Activated naive CD8-positive, alpha-beta T cell (primary cell): ENCODE measurements at regions not wholly inside any gene's neighbourhood (a gene's known extent, or its start where the extent isn't known, plus 50 kb on each side); places are given as distances from the start of the nearest gene placed in this dataset.

Experiments used
- H3K27ac Mint-ChIP-seq: one replicate; pipeline ENCODE4 v1.8.0; 2021; ENCODE audit warnings: mixed read lengths
- H3K27me3 Mint-ChIP-seq: one replicate; pipeline ENCODE4 v1.8.0; 2021; ENCODE audit warnings: mixed read lengths
- H3K36me3 Mint-ChIP-seq: one replicate; pipeline ENCODE4 v1.8.0; 2021; ENCODE audit warnings: mixed read lengths
- H3K4me1 Mint-ChIP-seq: one replicate; pipeline ENCODE4 v1.8.0; 2021; ENCODE audit warnings: low read depth, mixed read lengths
- H3K4me3 Mint-ChIP-seq: one replicate; pipeline ENCODE4 v1.8.0; 2021; ENCODE audit warnings: mild to moderate bottlenecking, mixed read lengths
- H3K9me3 Mint-ChIP-seq: one replicate; pipeline ENCODE4 v1.8.0; 2021; ENCODE audit warnings: low read depth, mixed read lengths

DNA sequence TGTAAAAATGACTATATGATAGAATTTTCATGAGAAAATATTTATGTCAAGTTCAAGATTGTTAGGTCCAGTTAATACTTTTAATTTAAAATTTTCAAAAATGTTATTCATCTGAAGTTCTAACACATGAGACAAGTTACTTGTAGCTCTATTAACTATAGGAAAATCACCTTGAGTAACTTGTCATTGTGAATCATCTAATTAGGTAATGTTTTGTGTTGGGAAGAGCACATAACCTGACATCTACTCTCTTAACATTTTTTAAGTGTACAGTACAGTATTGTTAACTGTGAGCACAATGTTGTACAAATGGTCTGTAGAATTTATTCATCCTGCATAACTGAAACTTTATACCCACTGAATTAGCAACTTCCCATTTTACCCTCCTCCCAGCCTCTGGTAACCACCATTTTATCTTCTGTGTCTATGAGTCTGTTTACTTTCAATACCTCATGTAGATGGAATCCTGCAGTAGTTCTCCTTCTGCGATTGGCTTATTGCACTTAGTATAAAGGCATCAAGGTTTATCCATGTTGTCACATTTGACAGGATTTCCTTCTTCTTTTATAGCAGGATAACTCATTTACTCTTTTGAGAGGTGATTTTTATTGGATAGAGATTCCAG, 54.6 kb downstream of the ARL4A start:
- Mint-ChIP-seq H3K27ac (no peak overlapping the region), H3K4me1 (no peaks in the 10 kb centered on the region), H3K27me3 (no peaks in the 10 kb centered on the region), H3K4me3 (no peak overlapping the region), H3K9me3 (no peaks in the 10 kb centered on the region), H3K36me3 (peaks cover 2% of the 10 kb centered on the region)

DNA sequence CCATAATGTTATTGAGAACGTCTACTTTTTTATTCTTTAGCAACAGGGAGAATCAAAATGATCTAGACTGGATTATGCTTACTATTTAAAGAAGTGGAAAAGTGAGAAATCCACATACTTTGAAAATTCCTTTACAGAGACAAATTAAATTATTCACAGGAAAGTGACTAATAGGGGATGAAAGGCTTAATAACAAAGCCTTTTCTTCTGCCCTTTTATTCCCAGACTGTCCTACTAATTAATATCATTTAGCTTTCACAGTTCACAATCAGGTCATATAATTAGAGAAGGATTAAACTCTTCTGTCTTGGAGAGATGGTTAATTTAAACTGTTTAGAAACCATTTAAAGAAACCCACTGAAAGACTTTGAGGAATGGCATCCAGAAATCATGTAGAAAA, 58.8 kb downstream of the ARL4A start:
- H3K4me1 Mint-ChIP-seq: no peaks in the 10 kb centered on the region

DNA sequence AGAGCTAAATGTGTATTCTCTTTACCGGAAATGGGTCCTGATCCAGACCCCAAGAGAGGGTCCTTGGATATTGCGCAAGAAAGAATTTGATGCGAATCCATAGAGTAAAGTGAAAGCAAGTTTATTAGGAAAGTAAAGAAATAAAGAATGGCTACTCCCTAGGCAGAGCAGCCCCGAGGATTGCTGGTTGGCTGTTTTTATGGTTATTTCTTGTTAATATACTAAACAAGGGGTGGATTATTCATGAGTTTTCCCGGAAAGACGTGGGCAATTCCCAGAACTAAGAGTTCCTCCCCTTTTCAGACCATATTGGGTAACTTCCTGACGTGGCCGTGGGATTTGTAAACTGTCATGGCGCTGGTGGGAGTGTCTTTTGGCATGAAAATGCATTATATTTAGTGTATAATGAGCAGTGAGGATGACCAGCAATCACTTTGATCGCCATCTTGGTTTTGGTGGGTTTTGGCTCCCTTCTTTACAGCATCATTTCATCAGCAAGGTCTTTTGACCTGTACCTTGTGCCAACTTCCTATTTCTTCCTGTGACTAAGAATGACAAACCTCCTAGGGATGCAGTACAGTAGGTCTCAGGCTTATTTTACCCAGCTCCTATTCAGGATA, 60.4 kb downstream of the ARL4A start:
- no peaks in the 10 kb centered on the region for H3K4me1 Mint-ChIP-seq
- no peak overlapping the region for H3K4me3 Mint-ChIP-seq
- no peaks in the 10 kb centered on the region for H3K36me3 Mint-ChIP-seq
- no peaks in the 10 kb centered on the region for H3K27me3 Mint-ChIP-seq
- H3K27ac Mint-ChIP-seq: no peak overlapping the region
- no peaks in the 10 kb centered on the region for H3K9me3 Mint-ChIP-seq

More for the DNA sequence above, 58.8 kb downstream of the ARL4A start:
- H3K36me3 Mint-ChIP-seq: no peaks in the 10 kb centered on the region
- H3K27ac Mint-ChIP-seq: no peak overlapping the region
- H3K27me3 Mint-ChIP-seq: no peaks in the 10 kb centered on the region
- H3K9me3 Mint-ChIP-seq: no peaks in the 10 kb centered on the region
- no peak overlapping the region for H3K4me3 Mint-ChIP-seq

GRCh38 chr7:12749069-12749468, 61.6 kb downstream of the ARL4A start:
- no peaks in the 10 kb centered on the region for H3K9me3 Mint-ChIP-seq
- H3K36me3 Mint-ChIP-seq: no peaks in the 10 kb centered on the region
- no peak overlapping the region for H3K4me3 Mint-ChIP-seq
- H3K4me1 Mint-ChIP-seq: no peaks in the 10 kb centered on the region
- H3K27ac Mint-ChIP-seq: no peak overlapping the region
- H3K27me3 Mint-ChIP-seq: no peaks in the 10 kb centered on the region

GRCh38 chr7:12749746-12750145, 62.3 kb downstream of the ARL4A start:
- Mint-ChIP-seq H3K9me3 (no peaks in the 10 kb centered on the region), H3K4me3 (no peak overlapping the region), H3K4me1 (no peaks in the 10 kb centered on the region), H3K36me3 (no peaks in the 10 kb centered on the region), H3K27me3 (no peaks in the 10 kb centered on the region), H3K27ac (no peak overlapping the region)

GRCh38 chr7:12751764-12752163, 64.3 kb downstream of the ARL4A start:
- no peaks in the 10 kb centered on the region for H3K9me3 Mint-ChIP-seq
- H3K27ac Mint-ChIP-seq: no peak overlapping the region
- no peaks in the 10 kb centered on the region for H3K4me1 Mint-ChIP-seq
- no peaks in the 10 kb centered on the region for H3K27me3 Mint-ChIP-seq
- no peak overlapping the region for H3K4me3 Mint-ChIP-seq
- no peaks in the 10 kb centered on the region for H3K36me3 Mint-ChIP-seq

- no peak overlapping the region for H3K27ac Mint-ChIP-seq
- H3K36me3 Mint-ChIP-seq: no peaks in the 10 kb centered on the region
- no peak overlapping the region for H3K4me3 Mint-ChIP-seq
- H3K9me3 Mint-ChIP-seq: no peaks in the 10 kb centered on the region
- no peaks in the 10 kb centered on the region for H3K4me1 Mint-ChIP-seq
- no peaks in the 10 kb centered on the region for H3K27me3 Mint-ChIP-seq
Measured at GRCh38 chr7:12754179-12754578, 66.7 kb downstream of the ARL4A start.

DNA sequence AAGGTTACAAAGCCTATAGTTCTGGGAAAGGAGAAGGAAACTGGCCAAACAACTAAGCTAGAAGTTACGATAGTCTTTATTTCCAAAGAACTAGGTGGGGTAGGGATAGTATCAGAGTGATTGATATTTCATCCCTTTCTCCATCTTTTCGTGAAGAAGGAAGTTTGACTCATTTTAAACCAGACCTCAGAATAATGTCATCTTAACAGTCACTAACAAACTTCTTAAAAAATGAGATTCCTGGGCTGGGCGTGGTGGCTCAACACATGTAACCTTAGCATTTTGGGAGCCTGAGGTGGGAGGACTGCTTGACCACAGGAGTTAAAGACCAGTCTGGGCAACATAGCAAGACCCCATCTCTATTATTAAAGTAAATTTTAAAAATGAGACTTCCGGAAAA, 69.4 kb downstream of the ARL4A start:
- Mint-ChIP-seq H3K27ac (no peak overlapping the region), H3K36me3 (peaks cover 7% of the 10 kb centered on the region), H3K27me3 (no peaks in the 10 kb centered on the region), H3K4me3 (no peak overlapping the region), H3K4me1 (no peaks in the 10 kb centered on the region), H3K9me3 (peaks cover 6% of the 10 kb centered on the region)

DNA sequence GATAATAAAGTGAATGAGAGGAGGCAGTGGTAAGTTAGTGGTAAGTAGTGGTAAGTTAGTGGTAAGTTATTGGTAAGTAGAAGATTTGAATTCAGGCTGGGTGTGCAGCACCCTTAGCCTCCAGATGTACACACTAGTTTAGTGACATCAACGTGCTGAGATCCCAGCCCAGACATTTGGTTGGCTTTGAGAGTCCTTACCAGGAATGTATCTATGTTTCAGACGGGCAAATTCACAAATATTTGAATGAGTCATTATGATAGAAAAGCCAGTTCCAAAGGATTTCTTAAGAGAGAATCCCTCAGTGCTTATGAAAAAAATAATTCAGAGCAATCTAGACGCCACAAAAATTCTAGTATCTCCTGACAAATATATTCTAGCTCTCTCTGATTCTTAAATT, 70.0 kb downstream of the ARL4A start:
- H3K27ac Mint-ChIP-seq: no peak overlapping the region
- no peaks in the 10 kb centered on the region for H3K4me1 Mint-ChIP-seq
- H3K27me3 Mint-ChIP-seq: peaks cover 4% of the 10 kb centered on the region
- H3K36me3 Mint-ChIP-seq: peaks cover 7% of the 10 kb centered on the region
- H3K4me3 Mint-ChIP-seq: no peak overlapping the region
- peaks cover 6% of the 10 kb centered on the region for H3K9me3 Mint-ChIP-seq

DNA sequence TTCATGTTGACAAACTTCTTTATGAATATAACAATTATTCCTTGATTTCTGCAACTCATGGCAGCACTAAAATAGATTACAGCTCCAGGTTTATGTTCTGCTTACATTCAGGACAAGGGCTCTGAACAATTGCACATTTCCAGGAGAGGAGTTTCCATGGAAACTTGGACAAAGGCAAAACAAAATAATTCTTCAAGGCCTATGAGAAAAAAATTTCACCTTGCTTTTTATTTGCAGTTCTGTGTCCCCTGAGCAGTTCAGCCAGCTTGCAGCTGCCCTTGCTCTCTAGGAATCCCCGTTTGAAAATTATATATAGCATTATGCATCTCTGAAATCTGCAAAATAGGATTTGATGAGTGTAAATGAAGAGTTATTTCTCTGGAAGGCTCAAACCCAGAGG, 71.7 kb downstream of the ARL4A start:
- Mint-ChIP-seq H3K36me3 (peaks cover 7% of the 10 kb centered on the region), H3K27me3 (peaks cover 5% of the 10 kb centered on the region), H3K27ac (no peak overlapping the region), H3K9me3 (peaks cover 6% of the 10 kb centered on the region), H3K4me1 (no peaks in the 10 kb centered on the region), H3K4me3 (no peak overlapping the region)

GRCh38 chr7:12761111-12761510, 73.7 kb downstream of the ARL4A start:
- H3K36me3 Mint-ChIP-seq: peaks cover 7% of the 10 kb centered on the region
- no peak overlapping the region for H3K27ac Mint-ChIP-seq
- H3K4me1 Mint-ChIP-seq: no peaks in the 10 kb centered on the region
- H3K4me3 Mint-ChIP-seq: no peak overlapping the region
- peaks cover 5% of the 10 kb centered on the region for H3K27me3 Mint-ChIP-seq
- peaks cover 6% of the 10 kb centered on the region for H3K9me3 Mint-ChIP-seq

GRCh38 chr7:12761691-12762090, 74.3 kb downstream of the ARL4A start:
- H3K27me3 Mint-ChIP-seq: peaks cover 5% of the 10 kb centered on the region
- H3K4me3 Mint-ChIP-seq: no peak overlapping the region
- H3K36me3 Mint-ChIP-seq: peaks cover 7% of the 10 kb centered on the region
- peaks cover 6% of the 10 kb centered on the region for H3K9me3 Mint-ChIP-seq
- no peak overlapping the region for H3K27ac Mint-ChIP-seq
- no peaks in the 10 kb centered on the region for H3K4me1 Mint-ChIP-seq

DNA sequence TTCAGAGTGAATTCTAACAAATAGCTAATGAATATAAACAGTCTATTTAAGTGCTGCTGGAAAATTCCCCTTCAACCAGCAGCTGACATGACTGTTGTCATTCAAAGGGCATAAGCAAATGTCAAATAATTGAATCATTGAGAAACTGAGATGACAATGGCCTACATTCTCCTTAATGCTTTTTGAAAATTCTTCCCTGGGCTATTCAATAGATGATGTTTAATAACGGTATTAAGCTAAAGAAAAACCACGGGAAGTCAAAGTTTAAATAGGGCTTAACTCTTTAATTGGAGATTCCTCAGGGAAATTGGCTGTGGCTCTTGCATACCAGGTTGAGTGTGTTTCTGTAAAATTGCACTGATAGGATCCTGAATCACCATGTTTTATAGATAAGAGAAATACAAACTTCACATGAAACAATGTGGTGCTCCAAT, 77.0 kb downstream of the ARL4A start:
- Mint-ChIP-seq H3K9me3 (peaks cover 5% of the 10 kb centered on the region), H3K27me3 (peaks cover 5% of the 10 kb centered on the region), H3K4me3 (no peak overlapping the region), H3K36me3 (peaks cover 7% of the 10 kb centered on the region), H3K27ac (no peak overlapping the region), H3K4me1 (no peaks in the 10 kb centered on the region)

DNA sequence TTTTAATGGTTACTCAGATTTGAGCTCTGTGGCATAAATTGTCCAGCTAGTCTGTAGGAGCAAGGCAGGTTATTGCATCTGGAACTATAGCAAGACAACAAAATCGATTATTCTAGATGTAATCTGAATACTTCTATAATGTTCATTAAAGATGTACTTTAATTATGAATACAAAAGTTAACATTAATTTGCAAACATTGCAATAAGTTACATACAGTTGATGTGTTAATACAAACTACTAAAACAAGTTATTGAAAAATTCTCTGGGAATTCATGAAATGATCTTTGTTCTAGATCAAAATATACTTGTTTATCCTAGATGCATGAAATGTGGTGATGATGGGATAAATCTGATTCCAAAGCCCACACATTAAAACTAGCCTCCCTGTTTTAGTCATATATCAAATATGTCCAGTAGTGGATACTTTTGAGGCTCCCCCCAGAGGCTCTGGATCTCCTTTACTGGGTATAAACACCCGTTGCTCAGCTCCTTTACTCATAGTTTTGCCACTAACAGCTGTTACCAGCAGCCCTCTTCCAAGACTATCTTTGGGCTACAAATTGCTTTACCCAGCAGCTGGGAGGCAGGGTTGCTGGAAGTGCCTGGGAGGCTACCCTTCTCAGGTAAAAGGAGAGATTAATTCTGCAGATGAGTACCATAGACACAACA, 78.1 kb downstream of the ARL4A start:
- Mint-ChIP-seq H3K27ac (no peak overlapping the region), H3K27me3 (peaks cover 5% of the 10 kb centered on the region), H3K36me3 (peaks cover 2% of the 10 kb centered on the region), H3K4me1 (no peaks in the 10 kb centered on the region), H3K4me3 (no peak overlapping the region), H3K9me3 (no peaks in the 10 kb centered on the region)

- Mint-ChIP-seq H3K4me1 (no peaks in the 10 kb centered on the region), H3K9me3 (no peaks in the 10 kb centered on the region), H3K27ac (no peak overlapping the region), H3K4me3 (no peak overlapping the region), H3K27me3 (peaks cover 5% of the 10 kb centered on the region), H3K36me3 (no peaks in the 10 kb centered on the region)
Measured at GRCh38 chr7:12766416-12766815, 79.0 kb downstream of the ARL4A start.
